Skeletal muscle cell (primary cell): ENCODE measurements at regions not wholly inside any gene's neighbourhood (a gene's known extent, or its start where the extent isn't known, plus 50 kb on each side); places are given as distances from the start of the nearest gene placed in this dataset.
"Not testable (repeated sequence)": the region's sequence is repeated elsewhere in the genome, so short reads cannot be mapped to it uniquely, and the experiment has no call there.

Experiments used
- DNase-seq: peaks from one replicate; pipeline ENCODE4 v3.0.0-alpha.2; 2010; ENCODE audit warnings: low read depth
- H3K4me3 ChIP-seq: 2 replicates; pipeline ENCODE4 v1.5.1; 2011; ENCODE audit warnings: low read depth, mild to moderate bottlenecking, control low read depth, low read length, moderate library complexity

GRCh38 chrX:134045372-134045771 lies 60.0 kb upstream of the GPC3 start:
- DNase-seq, H3K4me3 ChIP-seq: not testable (repeated sequence)

- not testable (repeated sequence) for H3K4me3 ChIP-seq, DNase-seq
These were observed 81.7 kb upstream of the GPC3 start for GRCh38 chrX:134067107-134067506.

- H3K4me3 ChIP-seq, DNase-seq: not testable (repeated sequence)
These were observed 86.5 kb upstream of the GPC3 start for GRCh38 chrX:134071899-134072298.

- DNase-seq, result no peak
- H3K4me3 ChIP-seq, result no peak overlapping the region
These were observed 87.9 kb upstream of the GPC3 start for GRCh38 chrX:134073341-134073740.

GRCh38 chrX:134074151-134074550 lies 88.8 kb upstream of the GPC3 start:
- no peak overlapping the region for H3K4me3 ChIP-seq
- no peak for DNase-seq

GRCh38 chrX:134075894-134076718 lies 90.7 kb upstream of the GPC3 start:
- DNase-seq, result no peak
- H3K4me3 ChIP-seq, result no peak overlapping the region

GRCh38 chrX:134095366-134095765 lies 110.0 kb upstream of the GPC3 start:
- no peak for DNase-seq
- H3K4me3 ChIP-seq, result no peak overlapping the region

- H3K4me3 ChIP-seq, result no peak overlapping the region
- no peak for DNase-seq
These were observed 116.2 kb upstream of the GPC3 start for GRCh38 chrX:134101636-134102035.

- DNase-seq, result no peak
- H3K4me3 ChIP-seq, result no peak overlapping the region
These were observed 121.7 kb upstream of the CCDC160 start for GRCh38 chrX:134115270-134115669.

GRCh38 chrX:134137341-134137740 lies 99.6 kb upstream of the CCDC160 start:
- DNase-seq, result no peak
- no peak overlapping the region for H3K4me3 ChIP-seq

GRCh38 chrX:134139090-134139489 lies 97.9 kb upstream of the CCDC160 start:
- H3K4me3 ChIP-seq, result no peak overlapping the region
- DNase-seq, result no peak

GRCh38 chrX:134144231-134144630 lies 92.8 kb upstream of the CCDC160 start:
- no peak overlapping the region for H3K4me3 ChIP-seq
- no peak for DNase-seq

GRCh38 chrX:134146493-134146892 lies 90.5 kb upstream of the CCDC160 start:
- no peak overlapping the region for H3K4me3 ChIP-seq
- DNase-seq, result no peak

GRCh38 chrX:134148172-134148692 lies 88.8 kb upstream of the CCDC160 start:
- DNase-seq, result no peak
- peak overlapping the region; percentile 15 for H3K4me3 ChIP-seq

- no peak overlapping the region for H3K4me3 ChIP-seq
- no peak for DNase-seq
These were observed 78.0 kb upstream of the CCDC160 start for GRCh38 chrX:134158821-134159512.

- DNase-seq, result no peak
- H3K4me3 ChIP-seq, result no peak overlapping the region
These were observed 75.8 kb upstream of the CCDC160 start for GRCh38 chrX:134161162-134161561.

- no peak overlapping the region for H3K4me3 ChIP-seq
- DNase-seq, result no peak
These were observed 75.0 kb upstream of the CCDC160 start for GRCh38 chrX:134162032-134162431.

- no peak overlapping the region for H3K4me3 ChIP-seq
- no peak for DNase-seq
These were observed 73.1 kb upstream of the CCDC160 start for GRCh38 chrX:134163836-134164235.

- no peak overlapping the region for H3K4me3 ChIP-seq
- DNase-seq, result no peak
These were observed 69.3 kb upstream of the CCDC160 start for GRCh38 chrX:134167591-134168203.
